ENCODE measurements at regions not wholly inside any gene's neighbourhood (a gene's known extent, or its start where the extent isn't known, plus 50 kb on each side); places are given as distances from the start of the nearest gene placed in this dataset.

DNA sequence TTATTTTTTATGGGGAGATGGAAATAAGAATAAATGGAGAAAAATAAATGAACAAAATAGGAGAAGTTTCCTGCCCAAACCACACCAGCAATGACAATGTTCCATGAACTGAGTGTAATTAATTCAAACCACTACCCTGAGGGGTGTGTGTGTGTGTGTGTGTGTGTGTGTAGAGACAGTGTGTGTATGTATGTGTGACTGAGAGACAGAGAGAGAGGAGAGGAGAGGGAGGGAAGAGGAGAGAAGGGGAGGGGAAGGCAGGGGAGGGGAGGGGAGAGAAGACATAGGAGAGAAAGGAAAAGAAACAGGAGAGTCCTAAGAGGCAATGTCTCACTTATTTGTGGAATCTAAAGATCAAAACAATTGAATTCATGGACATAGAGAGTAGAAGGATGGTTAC, 65.0 kb upstream of the POU2AF1 start:
- no peak for DNase-seq

DNA sequence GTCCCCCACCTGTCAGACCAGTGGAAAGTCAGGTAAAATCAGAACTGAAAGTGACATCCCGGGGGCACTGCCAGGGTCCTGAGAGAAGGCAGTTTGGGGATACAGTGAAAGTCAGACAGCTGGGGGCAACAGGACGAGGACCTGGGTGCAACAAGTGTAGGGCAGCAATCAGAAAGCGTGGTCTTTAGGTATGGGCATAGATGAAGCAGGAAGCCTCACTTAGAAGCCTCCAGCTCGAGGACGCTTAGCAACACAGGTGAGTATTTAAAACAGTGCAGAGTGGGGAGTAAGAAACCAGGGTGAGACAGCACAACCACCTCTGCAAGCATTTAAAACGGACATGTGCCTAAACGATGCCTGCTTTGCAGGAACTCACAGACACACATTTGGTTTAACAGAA, 64.6 kb upstream of the POU2AF1 start:
- no peak for DNase-seq

DNA sequence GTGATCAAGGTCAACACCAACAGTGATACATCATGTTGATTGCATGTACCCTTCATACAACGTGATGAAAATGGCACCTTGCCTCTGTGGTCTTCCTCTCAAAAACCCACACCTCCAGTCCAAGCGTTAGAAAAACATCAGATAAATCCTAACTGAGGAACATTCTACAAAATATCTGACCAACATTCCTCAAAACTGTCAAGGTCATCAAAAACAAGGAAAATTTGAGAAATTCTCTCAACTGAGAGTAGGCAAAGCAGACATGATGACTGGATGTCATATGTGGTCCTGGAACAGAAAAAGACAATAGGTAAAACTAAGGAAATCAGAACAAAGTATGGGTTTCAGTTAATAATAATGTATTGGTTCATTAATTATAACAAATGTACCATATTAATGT, 64.0 kb upstream of the POU2AF1 start:
- no peak for DNase-seq

DNA sequence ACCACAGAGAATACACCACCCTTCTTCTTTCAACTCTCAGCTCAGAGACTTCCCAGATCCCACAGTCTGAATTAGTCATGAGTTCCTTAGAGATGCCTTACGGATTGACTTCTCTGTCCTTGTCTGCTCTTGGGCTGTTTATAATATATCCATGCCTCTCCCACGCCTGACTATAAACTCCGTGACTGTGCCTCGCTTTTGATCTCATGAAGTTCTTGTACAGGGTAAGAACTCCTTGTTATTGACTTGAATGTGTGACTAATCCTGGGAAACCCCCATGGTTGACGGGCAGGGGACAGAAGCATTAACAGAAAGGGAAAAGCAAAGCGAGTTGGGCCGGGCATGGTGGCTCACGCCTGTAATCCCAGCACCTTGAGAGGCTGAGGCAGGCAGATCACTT, 62.4 kb upstream of the POU2AF1 start:
- no peak for DNase-seq

DNA sequence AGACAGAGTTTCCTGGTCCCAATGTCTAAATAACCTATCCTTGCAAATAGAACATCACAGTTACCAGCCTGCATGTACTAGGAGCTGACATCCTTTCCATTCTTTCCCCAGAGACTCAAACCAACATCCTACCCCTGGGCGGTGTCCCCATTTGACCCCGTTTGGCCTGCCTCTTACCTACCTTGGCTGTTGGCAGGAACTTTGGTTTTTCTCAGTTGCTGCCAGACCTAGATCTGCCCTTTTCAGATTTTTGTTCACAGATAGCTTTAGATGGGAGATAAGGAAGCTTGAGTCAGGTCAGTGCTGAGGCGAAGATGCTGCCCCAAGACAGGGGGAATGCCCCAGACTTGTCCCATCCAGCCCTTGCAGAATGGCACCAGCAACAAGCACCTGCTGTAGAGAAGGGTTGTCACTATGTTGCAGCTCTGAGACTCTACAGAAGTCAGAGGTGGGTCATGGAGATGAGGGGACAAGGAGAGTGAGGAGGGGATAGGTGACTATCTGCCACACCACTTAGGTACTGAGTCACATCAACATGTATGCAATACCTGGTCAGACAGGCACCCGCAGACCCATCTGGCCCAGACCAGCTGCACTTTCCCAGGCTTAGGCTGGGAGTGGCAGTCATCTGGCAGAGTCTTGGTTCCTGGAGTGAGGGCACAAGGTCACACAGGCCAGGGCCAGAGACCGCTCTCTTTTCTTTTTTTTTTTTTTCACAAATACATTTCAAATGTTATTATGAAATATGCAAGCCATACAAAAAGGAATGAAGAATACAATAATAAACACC, 61.5 kb upstream of the POU2AF1 start:
- DNase-seq, result no peak

DNA sequence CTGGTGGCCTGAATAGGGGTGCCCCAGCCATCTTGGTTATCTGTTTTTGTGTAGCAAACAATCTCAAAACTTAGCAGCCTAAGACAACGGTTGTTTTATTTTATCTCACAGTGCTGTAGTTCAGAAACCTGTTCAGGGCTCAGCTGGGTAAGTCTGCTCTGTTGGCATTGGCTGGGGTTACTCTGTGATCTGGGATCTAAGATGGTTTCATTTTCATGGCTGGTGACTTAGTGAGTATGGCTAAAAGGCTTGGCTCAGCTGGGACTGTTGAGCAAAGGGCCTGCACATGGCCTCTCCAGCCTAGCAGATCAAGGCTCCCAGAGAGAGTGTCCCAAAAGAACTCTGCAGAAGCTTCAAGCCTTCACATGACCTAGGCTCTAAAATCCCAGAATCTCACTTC, 60.8 kb upstream of the POU2AF1 start:
- DNase-seq, result no peak

DNA sequence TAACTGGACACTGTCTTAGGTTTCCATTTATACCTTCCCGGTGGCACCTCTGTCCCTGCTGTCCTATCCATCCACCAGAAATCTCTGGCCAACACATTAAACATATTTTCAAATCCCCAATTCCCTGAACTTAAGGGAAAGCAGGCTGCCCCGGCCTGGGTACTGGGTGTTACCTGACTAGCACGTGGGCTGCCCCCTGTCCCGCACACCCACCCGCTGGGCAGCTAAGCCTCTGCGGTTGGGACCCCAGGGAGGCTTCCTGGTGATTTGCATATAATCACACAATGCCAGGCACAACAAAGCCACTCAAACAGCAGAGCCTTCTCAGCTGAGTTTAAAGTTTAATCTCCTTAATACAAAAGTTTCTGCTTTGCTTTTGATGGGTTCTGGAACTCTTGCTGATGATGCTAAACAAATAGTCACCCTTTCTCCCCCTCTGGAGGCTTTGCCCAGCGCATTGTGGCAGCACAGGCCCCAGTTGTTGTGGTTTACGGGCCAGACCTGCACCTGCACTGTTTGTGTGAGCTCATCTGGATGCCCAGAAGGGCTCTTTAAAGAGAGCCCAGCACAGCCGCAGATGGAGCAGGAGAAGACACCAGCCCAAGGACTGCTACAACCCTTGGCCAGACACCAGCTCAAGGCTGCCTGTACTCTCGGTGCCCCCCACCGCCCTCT, 59.9 kb upstream of the POU2AF1 start:
- no peak for DNase-seq

DNA sequence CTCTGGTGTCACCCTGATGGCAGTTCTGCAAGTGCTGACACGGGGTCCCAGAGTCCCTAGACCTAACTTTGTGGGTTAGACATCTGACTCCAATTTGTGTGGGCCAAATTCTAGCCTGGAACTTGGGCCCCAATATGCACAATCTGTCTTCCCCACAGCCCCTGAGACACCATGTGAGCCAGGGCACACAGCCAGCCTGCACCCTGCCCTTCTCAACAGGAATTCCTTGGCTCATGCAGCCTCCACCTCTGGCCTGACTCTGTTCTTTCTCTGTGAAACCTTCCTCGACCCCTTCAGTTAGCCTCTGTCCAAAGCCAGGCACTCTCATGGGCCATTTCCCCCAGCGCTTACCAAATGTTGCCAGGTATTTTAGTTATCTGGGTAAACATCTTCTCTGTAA, 59.1 kb upstream of the POU2AF1 start:
- no peak for DNase-seq

DNA sequence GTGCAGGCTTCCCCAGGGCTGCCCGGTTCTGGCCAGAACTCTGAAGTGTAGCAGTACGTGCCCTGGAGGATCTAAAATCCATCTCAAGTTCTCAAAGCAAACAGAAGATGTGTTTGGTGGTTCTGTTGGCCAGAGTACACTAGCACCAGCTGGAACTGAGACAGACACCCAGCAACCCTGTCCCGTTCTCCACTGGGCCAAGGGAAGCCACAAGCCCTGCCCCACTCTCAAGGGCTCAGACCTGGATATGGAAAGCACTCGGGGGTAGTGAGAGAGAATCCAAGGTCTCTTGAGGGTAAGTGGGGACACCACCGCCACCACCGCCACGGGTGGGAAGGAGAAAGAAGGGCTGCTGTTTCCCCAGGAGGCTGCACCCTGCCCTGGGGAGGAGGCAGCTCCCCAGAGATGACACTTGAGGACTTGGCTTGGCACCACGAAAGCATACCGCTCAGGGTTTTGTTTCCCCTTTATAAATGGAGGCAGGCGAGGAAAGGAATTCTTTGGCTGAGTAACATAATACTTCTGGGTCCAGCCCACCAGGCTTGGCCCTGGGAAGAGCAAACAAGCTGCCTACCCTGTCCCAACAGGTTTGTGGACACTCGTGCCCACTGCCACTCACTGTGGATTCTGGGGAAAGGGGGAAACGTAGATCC, 56.1 kb upstream of the POU2AF1 start:
- DNase-seq, result no peak

DNA sequence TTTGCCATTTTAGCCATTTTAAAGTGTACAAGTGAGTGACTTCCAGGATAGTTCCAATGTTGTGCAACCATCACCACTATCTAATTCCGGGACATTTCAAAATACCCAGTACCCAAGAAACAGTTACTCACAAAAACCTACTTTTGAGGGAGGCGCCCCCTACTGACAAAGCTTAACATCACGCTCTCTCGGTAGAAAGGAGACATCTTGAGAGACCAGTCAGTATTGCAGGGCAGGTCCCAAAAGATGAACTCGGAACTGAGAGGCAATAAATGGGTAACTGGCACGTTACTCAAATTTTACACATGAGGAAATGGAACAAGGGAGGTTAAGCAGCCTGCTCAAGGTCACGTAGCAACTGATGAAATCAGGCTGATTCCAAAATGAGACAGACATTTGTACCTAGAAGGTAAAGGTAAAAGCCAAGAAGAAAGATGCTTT, 50.0 kb upstream of the POU2AF1 start:
- DNase-seq, result peak; percentile 7

Measured in effector CD8-positive, alpha-beta T cell (primary cell).